SK-N-SH treated with all-trans-retinoic acid at 6 μM for 48 hours (cell line): ENCODE measurements at regions not wholly inside any gene's neighbourhood (a gene's known extent, or its start where the extent isn't known, plus 50 kb on each side); places are given as distances from the start of the nearest gene placed in this dataset.

Source experiments
- ARNTL ChIP-seq: fragments of 450-650 bp; formaldehyde crosslinking; IDR thresholded peaks from 2 replicates; pipeline ENCODE4 v1.5.0; 2020; ENCODE audit warnings: low read depth, mild to moderate bottlenecking, moderate library complexity, borderline replicate concordance
- GLIS3 ChIP-seq: fragments of 250-450 bp; sonication (Bioruptor Pico); IDR thresholded peaks from 2 replicates; pipeline ENCODE4 v1.5.0; 2020; ENCODE audit warnings: mild to moderate bottlenecking, moderate library complexity
- PPARA ChIP-seq: fragments of 250-450 bp; sonication (Bioruptor Pico); IDR thresholded peaks from 2 replicates; pipeline ENCODE4 v1.5.0; 2020; ENCODE audit warnings: mild to moderate bottlenecking, borderline replicate concordance
- SNAI2 ChIP-seq: fragments of 250-450 bp; sonication (Bioruptor Pico); IDR thresholded peaks from 2 replicates; pipeline ENCODE4 v1.5.0; 2020; ENCODE audit warnings: mild to moderate bottlenecking, moderate library complexity
- ZFP30 ChIP-seq: fragments of 450-650 bp; formaldehyde crosslinking; IDR thresholded peaks from 2 replicates; pipeline ENCODE4 v1.5.0; 2022; ENCODE audit warnings: mild to moderate bottlenecking, moderate library complexity
- ZNF565 ChIP-seq: fragments of 450-650 bp; formaldehyde crosslinking; conservative IDR thresholded peaks from 2 replicates; pipeline ENCODE4 v1.5.0; 2020; ENCODE audit warnings: low read depth, mild to moderate bottlenecking, moderate library complexity
- ZNF8 ChIP-seq: fragments of 450-650 bp; formaldehyde crosslinking; IDR thresholded peaks from 2 replicates; pipeline ENCODE4 v1.5.0; 2020; ENCODE audit warnings: mild to moderate bottlenecking, moderate library complexity
- TF ChIP-seq, protein P1 (sequence below): fragments of 250-450 bp; sonication (Bioruptor Pico); IDR thresholded peaks from 2 replicates; pipeline ENCODE4 v1.5.1; 2020; ENCODE audit warnings: low read depth, mild to moderate bottlenecking, moderate library complexity
- TF ChIP-seq, protein P2 (sequence below): fragments of 250-450 bp; sonication (Bioruptor Pico); IDR thresholded peaks from 2 replicates; pipeline ENCODE4 v1.8.0; 2020; ENCODE audit warnings: mild to moderate bottlenecking, moderate library complexity, borderline replicate concordance
- TF ChIP-seq, protein P3 (sequence below): fragments of 250-450 bp; sonication (Bioruptor Pico); IDR thresholded peaks from 2 replicates; pipeline ENCODE4 v1.5.0; 2020; ENCODE audit warnings: mild to moderate bottlenecking, moderate library complexity
- TF ChIP-seq, protein P4 (sequence below): fragments of 250-450 bp; sonication (Bioruptor Pico); IDR thresholded peaks from 2 replicates; pipeline ENCODE4 v1.5.1; 2021; ENCODE audit warnings: mild to moderate bottlenecking, moderate library complexity

DNA sequence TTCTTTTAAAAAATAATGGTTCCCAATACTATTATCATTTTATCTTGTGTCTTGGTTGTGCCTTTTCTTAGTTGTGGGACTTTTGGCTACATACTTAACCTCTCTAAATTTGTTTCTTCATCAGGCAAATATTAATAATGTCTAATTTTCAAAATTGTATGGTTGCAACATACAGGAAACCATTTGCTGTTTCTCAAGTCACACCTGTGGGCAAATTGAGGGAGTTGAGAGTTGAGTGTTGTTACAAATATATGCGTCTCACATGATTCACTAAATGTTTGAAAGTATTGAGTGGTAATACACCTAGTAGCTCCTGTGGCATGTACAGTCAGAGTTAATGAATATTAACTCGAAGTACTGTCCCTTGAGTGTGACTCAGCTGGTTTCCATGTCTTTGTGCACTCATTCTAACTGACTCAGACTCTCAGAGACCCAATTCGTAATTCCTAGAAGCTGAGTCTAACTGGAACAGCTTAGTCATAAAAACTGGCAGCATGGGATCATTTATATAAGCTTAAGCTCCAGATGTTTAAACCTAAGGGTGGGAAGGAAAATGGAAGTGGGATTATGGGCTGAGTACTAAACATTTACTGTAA, 802.4 kb downstream of the TRIML1 start:
- no peak for TF ChIP-seq ZFP30 (CRISPR knock-in tag)
- TF ChIP-seq ZNF8 (CRISPR knock-in tag): no peak
- TF ChIP-seq SNAI2 (CRISPR knock-in tag): no peak
- TF ChIP-seq, protein P1, sequence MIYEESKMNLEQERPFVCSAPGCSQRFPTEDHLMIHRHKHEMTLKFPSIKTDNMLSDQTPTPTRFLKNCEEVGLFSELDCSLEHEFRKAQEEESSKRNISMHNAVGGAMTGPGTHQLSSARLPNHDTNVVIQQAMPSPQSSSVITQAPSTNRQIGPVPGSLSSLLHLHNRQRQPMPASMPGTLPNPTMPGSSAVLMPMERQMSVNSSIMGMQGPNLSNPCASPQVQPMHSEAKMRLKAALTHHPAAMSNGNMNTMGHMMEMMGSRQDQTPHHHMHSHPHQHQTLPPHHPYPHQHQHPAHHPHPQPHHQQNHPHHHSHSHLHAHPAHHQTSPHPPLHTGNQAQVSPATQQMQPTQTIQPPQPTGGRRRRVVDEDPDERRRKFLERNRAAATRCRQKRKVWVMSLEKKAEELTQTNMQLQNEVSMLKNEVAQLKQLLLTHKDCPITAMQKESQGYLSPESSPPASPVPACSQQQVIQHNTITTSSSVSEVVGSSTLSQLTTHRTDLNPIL (CRISPR knock-in tag): no peak
- TF ChIP-seq, protein P2, sequence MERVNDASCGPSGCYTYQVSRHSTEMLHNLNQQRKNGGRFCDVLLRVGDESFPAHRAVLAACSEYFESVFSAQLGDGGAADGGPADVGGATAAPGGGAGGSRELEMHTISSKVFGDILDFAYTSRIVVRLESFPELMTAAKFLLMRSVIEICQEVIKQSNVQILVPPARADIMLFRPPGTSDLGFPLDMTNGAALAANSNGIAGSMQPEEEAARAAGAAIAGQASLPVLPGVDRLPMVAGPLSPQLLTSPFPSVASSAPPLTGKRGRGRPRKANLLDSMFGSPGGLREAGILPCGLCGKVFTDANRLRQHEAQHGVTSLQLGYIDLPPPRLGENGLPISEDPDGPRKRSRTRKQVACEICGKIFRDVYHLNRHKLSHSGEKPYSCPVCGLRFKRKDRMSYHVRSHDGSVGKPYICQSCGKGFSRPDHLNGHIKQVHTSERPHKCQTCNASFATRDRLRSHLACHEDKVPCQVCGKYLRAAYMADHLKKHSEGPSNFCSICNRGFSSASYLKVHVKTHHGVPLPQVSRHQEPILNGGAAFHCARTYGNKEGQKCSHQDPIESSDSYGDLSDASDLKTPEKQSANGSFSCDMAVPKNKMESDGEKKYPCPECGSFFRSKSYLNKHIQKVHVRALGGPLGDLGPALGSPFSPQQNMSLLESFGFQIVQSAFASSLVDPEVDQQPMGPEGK (CRISPR knock-in tag): no peak
- no peak for TF ChIP-seq PPARA (CRISPR knock-in tag)
- TF ChIP-seq ARNTL (CRISPR knock-in tag): no peak
- no peak for TF ChIP-seq ZNF565
- TF ChIP-seq, protein P3, sequence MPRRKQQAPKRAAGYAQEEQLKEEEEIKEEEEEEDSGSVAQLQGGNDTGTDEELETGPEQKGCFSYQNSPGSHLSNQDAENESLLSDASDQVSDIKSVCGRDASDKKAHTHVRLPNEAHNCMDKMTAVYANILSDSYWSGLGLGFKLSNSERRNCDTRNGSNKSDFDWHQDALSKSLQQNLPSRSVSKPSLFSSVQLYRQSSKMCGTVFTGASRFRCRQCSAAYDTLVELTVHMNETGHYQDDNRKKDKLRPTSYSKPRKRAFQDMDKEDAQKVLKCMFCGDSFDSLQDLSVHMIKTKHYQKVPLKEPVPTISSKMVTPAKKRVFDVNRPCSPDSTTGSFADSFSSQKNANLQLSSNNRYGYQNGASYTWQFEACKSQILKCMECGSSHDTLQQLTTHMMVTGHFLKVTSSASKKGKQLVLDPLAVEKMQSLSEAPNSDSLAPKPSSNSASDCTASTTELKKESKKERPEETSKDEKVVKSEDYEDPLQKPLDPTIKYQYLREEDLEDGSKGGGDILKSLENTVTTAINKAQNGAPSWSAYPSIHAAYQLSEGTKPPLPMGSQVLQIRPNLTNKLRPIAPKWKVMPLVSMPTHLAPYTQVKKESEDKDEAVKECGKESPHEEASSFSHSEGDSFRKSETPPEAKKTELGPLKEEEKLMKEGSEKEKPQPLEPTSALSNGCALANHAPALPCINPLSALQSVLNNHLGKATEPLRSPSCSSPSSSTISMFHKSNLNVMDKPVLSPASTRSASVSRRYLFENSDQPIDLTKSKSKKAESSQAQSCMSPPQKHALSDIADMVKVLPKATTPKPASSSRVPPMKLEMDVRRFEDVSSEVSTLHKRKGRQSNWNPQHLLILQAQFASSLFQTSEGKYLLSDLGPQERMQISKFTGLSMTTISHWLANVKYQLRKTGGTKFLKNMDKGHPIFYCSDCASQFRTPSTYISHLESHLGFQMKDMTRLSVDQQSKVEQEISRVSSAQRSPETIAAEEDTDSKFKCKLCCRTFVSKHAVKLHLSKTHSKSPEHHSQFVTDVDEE (CRISPR knock-in tag): no peak
- no peak for TF ChIP-seq GLIS3 (CRISPR knock-in tag)
- TF ChIP-seq, protein P4, sequence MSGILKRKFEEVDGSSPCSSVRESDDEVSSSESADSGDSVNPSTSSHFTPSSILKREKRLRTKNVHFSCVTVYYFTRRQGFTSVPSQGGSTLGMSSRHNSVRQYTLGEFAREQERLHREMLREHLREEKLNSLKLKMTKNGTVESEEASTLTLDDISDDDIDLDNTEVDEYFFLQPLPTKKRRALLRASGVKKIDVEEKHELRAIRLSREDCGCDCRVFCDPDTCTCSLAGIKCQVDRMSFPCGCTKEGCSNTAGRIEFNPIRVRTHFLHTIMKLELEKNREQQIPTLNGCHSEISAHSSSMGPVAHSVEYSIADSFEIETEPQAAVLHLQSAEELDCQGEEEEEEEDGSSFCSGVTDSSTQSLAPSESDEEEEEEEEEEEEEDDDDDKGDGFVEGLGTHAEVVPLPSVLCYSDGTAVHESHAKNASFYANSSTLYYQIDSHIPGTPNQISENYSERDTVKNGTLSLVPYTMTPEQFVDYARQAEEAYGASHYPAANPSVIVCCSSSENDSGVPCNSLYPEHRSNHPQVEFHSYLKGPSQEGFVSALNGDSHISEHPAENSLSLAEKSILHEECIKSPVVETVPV (CRISPR knock-in tag): no peak
